IPS DF 4.7 (cell line): ENCODE measurements at regions not wholly inside any gene's neighbourhood (a gene's known extent, or its start where the extent isn't known, plus 50 kb on each side); places are given as distances from the start of the nearest gene placed in this dataset.

Experiments
- DNase-seq: peaks from one replicate; pipeline ENCODE4 v3.0.0-alpha.2; 2013; ENCODE audit warnings: low spot score; ENCODE audit errors: extremely low read depth

- DNase-seq = no peak
Observed at GRCh38 chr10:111200505-111201186, 123.8 kb downstream of the ADRA2A start.

DNA sequence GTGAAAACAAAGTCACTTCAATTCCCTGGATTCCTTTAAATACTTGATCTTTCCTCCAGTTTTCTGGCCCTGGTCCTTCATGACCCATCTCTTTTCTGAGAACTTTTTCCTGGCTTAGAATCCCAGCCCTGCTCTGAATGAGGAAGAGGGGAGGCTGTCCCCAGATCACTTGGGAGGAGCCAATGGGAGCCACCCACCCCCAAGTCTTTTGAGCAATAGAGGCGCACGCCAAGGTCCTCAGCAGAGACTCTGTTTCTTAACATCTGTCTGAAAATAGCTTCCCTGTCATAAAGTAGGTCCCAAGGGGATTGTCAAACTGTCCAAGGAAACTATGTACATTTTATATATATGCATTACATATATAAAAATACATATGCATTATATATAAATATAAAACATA is 126.8 kb downstream of the ADRA2A start:
- no peak for DNase-seq

DNA sequence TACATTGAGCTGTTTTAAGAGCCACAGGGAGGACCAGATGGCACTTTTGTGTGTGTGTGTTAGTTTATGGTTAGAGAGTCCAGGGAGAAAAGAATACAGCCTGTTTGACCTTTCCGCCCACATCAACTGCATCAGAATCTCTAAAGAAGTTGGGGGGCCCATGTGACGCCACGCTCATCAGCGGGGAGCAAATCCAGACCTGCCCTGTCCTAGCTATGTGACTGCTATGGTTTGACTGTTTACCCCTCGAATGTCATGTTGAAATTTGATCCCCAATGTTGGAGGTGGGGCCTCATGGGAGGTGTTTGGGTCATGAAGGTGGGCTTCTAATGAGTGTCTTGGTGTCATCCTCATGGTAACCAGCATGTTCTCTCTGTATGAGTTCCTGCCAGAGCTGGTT is 128.0 kb downstream of the ADRA2A start:
- DNase-seq = no peak

DNA sequence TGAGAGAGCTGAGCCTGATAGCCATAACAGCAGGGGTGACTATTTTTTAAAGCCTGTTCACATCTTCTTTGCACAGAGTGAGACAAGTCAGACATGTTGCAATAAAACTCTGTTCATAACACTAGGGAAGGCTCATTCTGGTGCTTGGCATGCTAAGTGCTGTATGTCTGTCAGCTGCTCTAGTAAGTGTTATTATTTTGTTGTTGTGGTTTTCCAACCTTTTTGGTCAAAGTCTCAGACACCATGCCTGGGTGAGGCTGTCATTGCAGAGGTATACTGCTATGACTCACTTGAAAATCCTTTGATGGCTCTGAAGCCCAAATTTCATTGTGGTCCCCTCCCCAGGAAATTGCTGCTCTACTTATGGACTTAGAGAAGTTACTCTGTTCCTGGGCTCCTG is 129.7 kb downstream of the ADRA2A start:
- no peak for DNase-seq

DNA sequence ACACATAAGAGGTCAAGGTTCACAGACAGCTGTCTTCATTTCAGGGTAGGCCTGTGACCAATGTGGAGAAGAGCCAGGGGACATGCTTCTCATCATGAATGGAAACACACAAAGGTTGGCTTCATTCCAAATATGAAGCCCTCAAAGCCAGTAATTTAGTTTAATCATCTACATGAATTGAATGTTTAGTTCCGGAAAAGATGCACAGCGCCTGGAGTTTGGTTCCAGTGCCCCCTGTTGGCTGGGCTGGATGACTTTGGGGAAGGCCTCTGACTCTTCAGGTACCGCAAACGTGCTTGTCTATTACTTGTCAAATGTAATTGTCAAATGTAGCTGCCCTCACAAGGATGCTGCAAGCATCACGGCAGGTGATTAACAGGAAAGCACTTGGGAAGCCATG is 130.7 kb downstream of the ADRA2A start:
- DNase-seq = no peak

GRCh38 chr10:111208951-111209350 is 132.1 kb downstream of the ADRA2A start:
- DNase-seq = no peak

GRCh38 chr10:111209692-111210091 is 132.9 kb downstream of the ADRA2A start:
- DNase-seq = no peak

DNA sequence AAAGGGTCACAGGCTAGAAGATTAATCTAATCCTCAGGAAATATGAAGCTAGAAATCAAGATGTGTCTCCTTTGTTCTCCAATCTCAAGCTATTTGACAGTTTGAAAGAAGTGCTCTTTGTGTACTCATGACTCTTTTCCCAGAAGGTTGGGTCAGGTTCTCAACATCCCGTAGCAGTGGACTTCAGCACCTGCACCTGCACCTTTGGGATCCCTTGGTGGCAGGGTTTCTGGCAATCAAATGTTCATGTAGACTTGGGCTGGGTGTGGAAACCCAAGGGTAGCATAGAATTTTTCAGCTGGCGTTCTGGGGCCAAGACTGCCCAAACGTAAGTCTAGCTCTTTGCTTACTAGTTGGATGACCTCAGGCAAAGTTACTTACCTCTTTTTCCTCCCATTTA is 134.4 kb downstream of the ADRA2A start:
- DNase-seq = no peak

DNA sequence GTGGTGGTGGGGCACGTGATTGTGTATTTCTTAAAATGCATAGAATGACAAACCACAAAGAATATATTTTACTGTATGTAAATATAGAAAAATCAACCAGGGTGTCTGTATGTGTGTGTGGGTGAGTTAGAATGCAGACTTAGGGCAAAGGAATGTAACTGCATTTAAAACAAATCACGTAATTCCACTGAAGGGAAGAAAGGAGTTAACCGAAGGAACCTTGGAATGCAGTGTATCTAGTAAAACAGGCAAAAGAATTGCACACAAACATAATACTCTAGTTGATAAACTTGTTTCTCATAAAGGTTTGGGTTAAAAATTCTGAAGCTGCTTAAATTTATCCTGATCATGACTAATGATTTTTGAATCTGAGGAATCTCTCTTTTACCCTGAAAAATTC is 134.9 kb downstream of the ADRA2A start:
- DNase-seq = no peak

DNA sequence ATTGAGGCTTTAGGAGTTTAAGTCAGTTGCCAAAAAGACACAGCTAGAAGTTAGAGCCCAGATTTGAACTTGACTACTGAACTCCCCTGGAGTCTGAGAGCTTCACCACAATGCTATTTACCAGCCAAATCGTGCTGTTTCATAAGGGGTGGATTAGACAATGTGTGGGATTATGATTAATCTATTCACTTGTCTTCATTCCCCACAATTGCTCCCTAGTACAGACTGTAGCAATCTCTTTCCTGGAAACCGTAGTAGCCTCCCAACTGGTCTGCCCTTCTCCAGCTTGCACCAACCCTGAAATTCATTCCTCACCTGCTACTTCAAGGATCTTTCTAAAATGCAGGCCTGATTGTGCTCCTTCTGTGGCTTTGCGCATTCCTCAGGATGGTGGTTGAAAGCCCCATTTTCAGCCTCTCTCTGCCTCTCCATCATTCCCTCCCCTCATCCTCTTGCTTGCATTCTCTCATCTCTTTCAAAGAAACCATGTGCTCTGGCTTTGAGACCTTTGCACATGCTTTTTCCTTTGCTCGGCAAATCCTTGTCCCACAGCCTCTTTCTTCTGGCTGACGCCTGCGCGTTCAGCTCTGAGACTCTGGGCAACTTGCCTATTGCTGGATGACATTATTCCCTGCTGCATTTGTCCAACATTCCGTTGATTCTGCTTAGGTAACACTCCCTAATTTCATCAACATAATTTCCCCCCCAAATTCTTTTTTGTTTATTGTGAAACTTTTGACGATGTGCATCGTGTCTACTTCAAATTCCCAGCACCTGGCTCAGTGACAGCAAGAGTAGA is 145.1 kb downstream of the ADRA2A start:
- DNase-seq = no peak

- DNase-seq = no peak
Observed at GRCh38 chr10:111222961-111223360, 146.1 kb downstream of the ADRA2A start.

GRCh38 chr10:111231779-111232178 is 154.9 kb downstream of the ADRA2A start:
- no peak for DNase-seq

DNA sequence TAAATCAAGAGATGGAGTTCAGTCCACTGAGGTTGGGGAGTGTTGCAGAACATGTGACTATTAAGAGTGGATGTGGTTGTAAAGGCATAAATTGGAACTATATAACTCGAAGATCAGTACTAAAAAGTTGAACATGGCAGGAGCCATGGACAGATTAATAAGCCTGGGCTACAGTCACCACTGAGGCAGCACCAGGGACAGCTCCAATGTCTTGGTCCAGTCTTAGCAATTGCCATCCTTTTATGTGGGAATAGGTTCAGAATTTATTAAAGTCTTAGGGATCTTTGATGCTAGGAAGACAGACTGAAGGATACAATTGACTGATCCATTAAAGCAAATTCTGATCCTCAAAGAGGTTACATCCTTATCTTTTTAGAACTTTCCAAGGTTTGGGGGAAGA is 156.6 kb downstream of the ADRA2A start:
- DNase-seq = no peak

GRCh38 chr10:111234234-111234913 is 157.5 kb downstream of the ADRA2A start:
- no peak for DNase-seq

DNA sequence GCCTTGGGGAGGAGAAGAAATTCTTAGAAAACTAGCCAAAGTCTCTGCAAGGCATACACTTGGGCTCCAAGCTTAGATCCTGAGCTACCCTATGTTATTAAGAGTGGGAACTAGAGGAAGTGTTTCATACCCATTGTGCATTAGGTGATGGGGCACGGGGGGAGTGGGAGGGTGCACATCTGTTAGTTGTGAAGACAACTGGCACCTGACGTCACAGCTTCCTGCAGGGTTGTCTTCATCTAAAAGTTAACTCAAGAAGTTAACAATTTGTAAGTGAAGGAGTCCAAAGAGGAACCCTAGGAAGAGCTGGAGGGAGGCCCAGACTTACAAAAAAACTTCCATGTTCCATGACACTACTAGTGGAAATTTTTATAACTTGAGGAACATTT is 158.1 kb downstream of the ADRA2A start:
- DNase-seq = no peak

GRCh38 chr10:111240348-111240747 is 163.5 kb downstream of the ADRA2A start:
- no peak for DNase-seq

GRCh38 chr10:111243126-111243525 is 166.3 kb downstream of the ADRA2A start:
- no peak for DNase-seq

DNA sequence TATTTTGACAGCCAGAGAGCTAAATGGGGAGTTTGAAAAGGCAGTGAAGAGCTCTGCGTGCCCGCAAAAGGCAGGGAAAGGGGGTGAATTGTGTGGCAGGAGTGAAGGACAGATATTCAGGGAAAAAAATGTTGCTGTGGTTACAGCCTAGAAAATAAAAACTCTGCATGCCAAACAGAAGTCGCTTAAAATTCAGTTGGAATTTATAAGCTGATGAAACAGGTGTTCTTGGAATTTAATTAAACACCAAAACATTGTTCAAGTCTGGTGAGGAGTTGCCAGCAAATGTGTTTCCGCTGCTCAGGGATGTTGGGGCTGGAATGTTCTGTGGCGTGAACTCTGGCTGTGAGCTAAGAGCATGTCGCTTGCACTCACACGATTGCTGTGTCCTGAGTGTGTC is 169.3 kb downstream of the ADRA2A start:
- no peak for DNase-seq

GRCh38 chr10:111246814-111247452 is 170.1 kb downstream of the ADRA2A start:
- DNase-seq = no peak

- no peak for DNase-seq
Observed at GRCh38 chr10:111247781-111248389, 171.1 kb downstream of the ADRA2A start.

DNA sequence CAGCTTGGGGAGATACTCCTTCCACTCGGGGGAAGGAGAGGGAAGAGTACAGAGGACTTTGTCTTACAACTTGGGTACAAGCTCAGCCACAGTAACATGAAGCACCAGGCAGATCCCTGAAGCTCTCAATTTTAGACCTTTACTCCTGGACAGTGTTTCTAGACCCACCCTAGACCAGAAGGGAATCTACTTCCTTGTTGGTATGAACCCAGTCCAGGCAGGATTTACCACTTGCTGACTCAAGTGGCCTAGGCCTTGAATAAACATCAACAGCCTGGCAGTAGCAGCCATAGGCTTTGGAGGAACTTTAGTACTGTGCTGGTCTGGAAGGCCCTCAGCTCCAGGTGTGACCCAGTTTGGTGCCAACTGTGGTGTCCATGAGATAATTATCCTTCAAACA is 173.1 kb downstream of the ADRA2A start:
- no peak for DNase-seq
